ENCODE measurements at regions not wholly inside any gene's neighbourhood (a gene's known extent, or its start where the extent isn't known, plus 50 kb on each side); places are given as distances from the start of the nearest gene placed in this dataset.

DNA sequence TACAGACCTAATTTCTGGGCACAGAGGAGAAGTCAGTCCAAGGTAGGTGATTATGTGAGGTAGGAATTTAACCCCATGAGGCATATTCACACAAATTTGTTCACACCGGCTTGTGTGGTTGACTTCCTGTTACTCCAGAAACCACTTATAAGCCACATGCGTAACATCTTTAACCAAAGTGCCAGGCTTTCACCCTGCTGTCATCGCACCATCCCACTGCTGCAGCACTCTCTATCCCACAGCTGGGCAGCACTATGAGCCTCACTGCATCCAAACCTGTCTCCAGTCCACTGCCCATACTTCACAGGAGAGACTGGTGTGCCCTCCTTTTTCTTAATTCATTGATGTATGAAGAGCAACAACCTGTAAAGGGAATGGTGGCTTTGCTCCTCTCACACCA, 128.2 kb upstream of the ARGLU1 start:
- DNase-seq (no peak), ATAC-seq (no peak)
- Histone ChIP-seq H3K27me3 (ENCODE audit: low read depth) (no peaks in the 10 kb centered on the region), H3K4me3 (no peak overlapping the region), H3K4me1 (peaks cover 16% of the 10 kb centered on the region), H3K27ac (no peak overlapping the region), H3K9me3 (no peaks in the 10 kb centered on the region), H3K36me3 (no peaks in the 10 kb centered on the region)
- intact Hi-C loops (cut with DNase I): no loop called here
- TF ChIP-seq CTCF (IDR thresholded peaks at IDR 0.05): no peak

DNA sequence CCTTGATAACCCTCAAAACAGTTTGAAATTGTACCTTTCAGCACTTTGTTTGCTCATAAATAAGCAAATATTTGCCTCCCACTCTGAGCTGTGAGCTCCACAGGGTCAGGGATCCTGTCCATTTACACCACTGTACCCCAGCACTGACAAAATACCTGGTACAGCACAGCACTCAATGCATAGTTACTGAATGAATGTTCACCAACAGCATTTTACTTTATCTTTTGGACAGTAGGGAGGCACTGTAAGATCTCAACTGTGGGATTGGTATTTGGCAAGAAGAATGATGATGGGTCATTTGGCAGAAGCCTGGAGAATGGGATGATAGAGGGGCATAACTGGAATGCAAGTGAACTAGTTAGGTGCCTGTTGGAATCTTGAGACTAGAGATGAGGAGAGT, 127.2 kb upstream of the ARGLU1 start:
- no peak for TF ChIP-seq CTCF (IDR thresholded peaks at IDR 0.05)
- Histone ChIP-seq H3K27ac (no peak overlapping the region), H3K4me3 (no peak overlapping the region), H3K9me3 (no peaks in the 10 kb centered on the region), H3K4me1 (peaks cover 12% of the 10 kb centered on the region), H3K36me3 (no peaks in the 10 kb centered on the region), H3K27me3 (ENCODE audit: low read depth) (no peaks in the 10 kb centered on the region)
- intact Hi-C loops (cut with DNase I): no loop called here
- no peak for DNase-seq
- no peak for ATAC-seq

DNA sequence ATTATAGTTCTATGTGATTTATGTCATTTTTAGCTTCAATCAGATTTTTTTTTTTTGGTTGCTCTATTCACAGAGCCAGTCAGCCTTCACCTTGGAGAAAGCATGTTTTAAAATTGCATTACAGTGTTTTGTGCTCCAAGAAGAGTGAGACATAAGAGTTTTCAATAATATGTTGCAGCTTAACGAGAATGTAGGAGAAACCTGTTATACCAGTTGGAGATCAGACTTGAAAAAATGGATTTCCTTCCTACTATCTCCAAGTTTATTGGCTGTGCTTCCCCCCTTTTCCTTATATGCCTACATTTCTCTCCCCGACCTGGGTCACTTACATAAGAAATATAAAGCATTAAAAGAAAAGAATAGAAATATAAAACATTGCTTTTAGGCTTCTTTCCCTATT, 123.9 kb upstream of the ARGLU1 start:
- DNase-seq (no peak), ATAC-seq (no peak)
- H3K4me1 ChIP-seq: peaks cover 12% of the 10 kb centered on the region
- H3K4me3 ChIP-seq: no peak overlapping the region
- H3K9me3 ChIP-seq: no peaks in the 10 kb centered on the region
- no peak for TF ChIP-seq CTCF (IDR thresholded peaks at IDR 0.05)
- no peaks in the 10 kb centered on the region for H3K36me3 ChIP-seq
- no peak overlapping the region for H3K27ac ChIP-seq
- H3K27me3 ChIP-seq (ENCODE audit: low read depth): no peaks in the 10 kb centered on the region
- intact Hi-C loops (cut with DNase I): no loop called here

DNA sequence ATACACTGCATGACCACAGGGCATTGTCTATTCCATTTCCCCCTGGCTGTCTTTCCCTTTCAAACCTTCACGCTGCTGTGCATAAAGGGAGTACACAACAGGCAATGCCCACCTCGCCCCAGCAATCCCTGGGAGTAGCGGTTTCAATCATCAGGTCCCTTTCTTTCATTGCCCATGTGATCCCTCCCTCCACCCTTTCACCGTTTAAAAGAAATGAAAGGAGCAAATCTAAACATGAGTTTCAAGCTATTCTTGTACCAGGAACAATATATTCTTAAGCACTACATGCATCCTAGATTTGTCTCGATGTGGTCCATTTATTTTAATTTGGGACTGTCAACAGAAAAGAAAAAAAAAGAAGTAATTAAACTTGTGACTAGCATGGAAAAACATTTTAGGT, 123.4 kb upstream of the ARGLU1 start:
- H3K9me3 ChIP-seq: no peaks in the 10 kb centered on the region
- no peaks in the 10 kb centered on the region for H3K27me3 ChIP-seq (ENCODE audit: low read depth)
- H3K4me1 ChIP-seq: peaks cover 12% of the 10 kb centered on the region
- H3K36me3 ChIP-seq: no peaks in the 10 kb centered on the region
- intact Hi-C loops (cut with DNase I): no loop called here
- H3K4me3 ChIP-seq: no peak overlapping the region
- peak overlapping the region; percentile 18 for H3K27ac ChIP-seq
- TF ChIP-seq CTCF (IDR thresholded peaks at IDR 0.05): no peak
- no peak for DNase-seq
- no peak for ATAC-seq

DNA sequence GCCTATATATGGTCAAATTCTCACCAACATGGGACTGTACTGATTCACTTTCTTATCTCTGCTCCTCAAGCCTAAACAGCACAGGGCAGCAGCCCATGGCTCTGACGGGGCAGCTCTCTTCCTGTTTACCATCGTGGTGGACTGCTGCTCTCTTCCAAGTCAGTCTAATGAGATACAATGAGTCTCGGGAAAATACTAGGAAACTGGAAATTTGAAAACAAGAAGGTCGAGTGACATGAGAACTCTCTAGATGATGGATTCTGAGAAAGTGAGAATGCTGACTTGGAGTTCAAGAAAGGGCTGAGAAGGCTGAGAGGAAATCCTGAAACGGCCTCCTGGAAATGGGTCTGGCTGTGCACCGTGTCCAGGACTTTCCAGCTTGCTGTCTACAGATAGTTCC, 122.8 kb upstream of the ARGLU1 start:
- DNase-seq (no peak), ATAC-seq (peak; percentile 30 to 65)
- Histone ChIP-seq H3K9me3 (no peaks in the 10 kb centered on the region), H3K27me3 (ENCODE audit: low read depth) (no peaks in the 10 kb centered on the region), H3K4me3 (no peak overlapping the region), H3K36me3 (no peaks in the 10 kb centered on the region), H3K27ac (no peak overlapping the region), H3K4me1 (peaks cover 12% of the 10 kb centered on the region)
- intact Hi-C loops (cut with DNase I): no loop called here
- TF ChIP-seq CTCF (IDR thresholded peaks at IDR 0.05): no peak

DNA sequence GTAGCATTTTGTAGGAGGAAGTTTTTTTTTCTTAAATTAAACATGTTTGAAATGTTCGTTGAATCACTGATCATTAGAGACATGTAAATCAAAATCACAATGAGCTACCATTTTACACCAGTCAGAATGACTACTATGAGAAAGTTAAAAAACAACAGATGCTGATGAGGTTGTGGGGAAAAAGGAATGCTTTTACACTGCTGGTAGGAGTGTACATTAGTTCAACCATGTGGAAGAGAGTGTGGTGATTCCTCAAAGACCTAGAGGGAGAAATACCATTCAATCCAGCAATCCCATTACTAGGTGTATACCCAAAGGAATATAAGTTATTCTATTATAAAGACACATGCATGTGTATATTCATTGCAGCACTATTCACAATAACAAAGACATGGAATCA, 122.0 kb upstream of the ARGLU1 start:
- H3K36me3 ChIP-seq: no peaks in the 10 kb centered on the region
- TF ChIP-seq CTCF (IDR thresholded peaks at IDR 0.05): no peak
- no peak overlapping the region for H3K27ac ChIP-seq
- H3K4me3 ChIP-seq: no peak overlapping the region
- H3K4me1 ChIP-seq: peaks cover 12% of the 10 kb centered on the region
- H3K27me3 ChIP-seq (ENCODE audit: low read depth): no peaks in the 10 kb centered on the region
- no peaks in the 10 kb centered on the region for H3K9me3 ChIP-seq
- no peak for ATAC-seq
- intact Hi-C loops (cut with DNase I): no loop called here
- DNase-seq: no peak

All from lower lobe of right lung (tissue), 2 donors.